ENCODE measurements at regions not wholly inside any gene's neighbourhood (a gene's known extent, or its start where the extent isn't known, plus 50 kb on each side); places are given as distances from the start of the nearest gene placed in this dataset.

- Histone ChIP-seq H3K27ac (no peak overlapping the region), H3K27me3 (no peaks in the 10 kb centered on the region), H3K4me3 (no peak overlapping the region), H3K36me3 (no peaks in the 10 kb centered on the region), H3K9me3 (no peaks in the 10 kb centered on the region), H3K4me1 (peaks cover 0 to 4% (median 0%) of the 10 kb centered on the region in 4 donors)
- no peak for DNase-seq
- TF ChIP-seq POLR2A (IDR thresholded peaks at IDR 0.05) (no peak), CTCF (IDR thresholded peaks at IDR 0.05) (no peak)
Measured at GRCh38 chr10:61283066-61283465, 170.1 kb downstream of the TMEM26 start.

GRCh38 chr10:61280303-61280702 is 172.9 kb downstream of the TMEM26 start:
- DNase-seq = no peak
- TF ChIP-seq POLR2A (IDR thresholded peaks at IDR 0.05) (no peak), CTCF (IDR thresholded peaks at IDR 0.05) (no peak)

GRCh38 chr10:61279400-61279799 is 173.8 kb downstream of the TMEM26 start:
- no peak overlapping the region for H3K27ac ChIP-seq
- H3K36me3 ChIP-seq = no peaks in the 10 kb centered on the region
- DNase-seq = no peak
- H3K4me3 ChIP-seq = no peak overlapping the region
- H3K9me3 ChIP-seq = no peaks in the 10 kb centered on the region
- TF ChIP-seq CTCF (IDR thresholded peaks at IDR 0.05) = no peak
- TF ChIP-seq POLR2A (IDR thresholded peaks at IDR 0.05) = no peak
- H3K27me3 ChIP-seq = no peaks in the 10 kb centered on the region
- H3K4me1 ChIP-seq = peaks cover 0 to 4% (median 0%) of the 10 kb centered on the region in 4 donors

More at GRCh38 chr10:61280303-61280702, 172.9 kb downstream of the TMEM26 start:
- no peaks in the 10 kb centered on the region for H3K9me3 ChIP-seq
- H3K27me3 ChIP-seq = no peaks in the 10 kb centered on the region
- peaks cover 0 to 4% (median 0%) of the 10 kb centered on the region in 4 donors for H3K4me1 ChIP-seq
- H3K4me3 ChIP-seq = no peak overlapping the region
- no peaks in the 10 kb centered on the region for H3K36me3 ChIP-seq
- no peak overlapping the region for H3K27ac ChIP-seq

- TF ChIP-seq CTCF (IDR thresholded peaks at IDR 0.05) = no peak
- TF ChIP-seq POLR2A (IDR thresholded peaks at IDR 0.05) = no peak
- no peak for DNase-seq
- H3K9me3 ChIP-seq = no peaks in the 10 kb centered on the region
- no peaks in the 10 kb centered on the region for H3K27me3 ChIP-seq
- no peaks in the 10 kb centered on the region for H3K36me3 ChIP-seq
- no peaks in the 10 kb centered on the region for H3K4me1 ChIP-seq
- H3K4me3 ChIP-seq = no peak overlapping the region
- H3K27ac ChIP-seq = no peak overlapping the region
Measured at GRCh38 chr10:61278556-61278955, 174.6 kb downstream of the TMEM26 start.

GRCh38 chr10:61272781-61273180 is 180.4 kb downstream of the TMEM26 start:
- Histone ChIP-seq H3K9me3 (no peaks in the 10 kb centered on the region), H3K36me3 (no peaks in the 10 kb centered on the region), H3K4me3 (no peak overlapping the region), H3K27me3 (no peaks in the 10 kb centered on the region), H3K4me1 (no peaks in the 10 kb centered on the region), H3K27ac (no peak overlapping the region)
- TF ChIP-seq CTCF (IDR thresholded peaks at IDR 0.05) (no peak), POLR2A (IDR thresholded peaks at IDR 0.05) (no peak)
- no peak for DNase-seq

Data from Peyer's patch (tissue), 4 donors.